Neuronal stem cell (in vitro differentiated cells): ENCODE measurements at regions not wholly inside any gene's neighbourhood (a gene's known extent, or its start where the extent isn't known, plus 50 kb on each side); places are given as distances from the start of the nearest gene placed in this dataset. TPM values are rescaled to one million over a fixed set of nuclear protein-coding genes. Genes with fewer than 3 reads are reported as not detected.

ENCODE experiments used
- DNase-seq: peaks from one replicate; pipeline ENCODE4 v3.0.0-alpha.2; 2013; ENCODE audit warnings: low spot score
- H2AFZ ChIP-seq: one replicate; pipeline ENCODE4 v1.6.1; 2013; ENCODE audit warnings: mild to moderate bottlenecking, low read length, inconsistent platforms
- H2AK5ac ChIP-seq: 2 replicates; pipeline ENCODE4 v1.6.1; 2013; ENCODE audit warnings: low read depth, mild to moderate bottlenecking, inconsistent platforms, low read length, moderate library complexity, mixed read lengths
- H2BK120ac ChIP-seq: 2 replicates; pipeline ENCODE4 v1.6.1; 2013; ENCODE audit warnings: low read depth, mild to moderate bottlenecking, inconsistent platforms, low read length, moderate library complexity, mixed read lengths
- H2BK12ac ChIP-seq: one replicate; pipeline ENCODE4 v1.6.1; 2013; ENCODE audit warnings: low read length, inconsistent platforms
- H2BK15ac ChIP-seq: 2 replicates; pipeline ENCODE4 v1.6.1; 2013; ENCODE audit warnings: mild to moderate bottlenecking, low read length, inconsistent platforms, mixed read lengths
- H2BK5ac ChIP-seq: one replicate; pipeline ENCODE4 v1.6.1; 2013; ENCODE audit warnings: inconsistent platforms, mild to moderate bottlenecking, low read length, moderate library complexity
- H3K14ac ChIP-seq: one replicate; pipeline ENCODE4 v1.6.1; 2013; ENCODE audit warnings: low read length, inconsistent platforms
- H3K18ac ChIP-seq: 2 replicates; pipeline ENCODE4 v1.6.1; 2013; ENCODE audit warnings: low read length, inconsistent platforms
- H3K23ac ChIP-seq: 2 replicates; pipeline ENCODE4 v1.6.1; 2013; ENCODE audit warnings: low read depth, mild to moderate bottlenecking, mixed read lengths, low read length, inconsistent platforms; ENCODE audit not compliant: poor library complexity
- H3K27ac ChIP-seq: replicated peaks from 3 replicates; pipeline ENCODE4 v1.5.1; 2013; ENCODE audit warnings: low read length, inconsistent platforms
- H3K27me3 ChIP-seq, 3 experiments: 2 replicates each; pipeline ENCODE4 v1.6.1; 2013; ENCODE audit warnings: low read length in 3 of 3, mild to moderate bottlenecking in 2 of 3, inconsistent platforms in 1 of 3, low read depth in 1 of 3, mixed read lengths in 1 of 3, moderate library complexity in 1 of 3; ENCODE audit not compliant: control insufficient read depth in 3 of 3, insufficient read depth in 3 of 3
- H3K36me3 ChIP-seq, 2 donors: replicated peaks in 1 of 2; 2 replicates each; pipeline ENCODE4 v1.6.1; 2013; ENCODE audit warnings: low read length in 2 of 2; ENCODE audit not compliant: control insufficient read depth in 2 of 2, insufficient read depth in 2 of 2
- H3K4ac ChIP-seq: 2 replicates; pipeline ENCODE4 v1.6.1; 2013; ENCODE audit warnings: inconsistent platforms, mild to moderate bottlenecking, low read length, moderate library complexity
- H3K4me1 ChIP-seq, 2 donors: 1 replicate in 1 of 2; 2 replicates in 1 of 2; pipeline ENCODE4 v1.6.1; 2013; ENCODE audit warnings: low read length in 2 of 2, low read depth in 1 of 2; ENCODE audit not compliant: control insufficient read depth in 2 of 2, insufficient read depth in 1 of 2
- H3K4me2 ChIP-seq: one replicate; pipeline ENCODE4 v1.6.1; 2013; ENCODE audit warnings: mild to moderate bottlenecking, low read length, inconsistent platforms; ENCODE audit not compliant: insufficient read depth, poor library complexity, severe bottlenecking
- H3K4me3 ChIP-seq, 2 donors: 2 replicates each; pipeline ENCODE4 v1.5.1; 2013; ENCODE audit warnings: low read length in 2 of 2, mild to moderate bottlenecking in 2 of 2, inconsistent platforms in 1 of 2, moderate library complexity in 1 of 2
- H3K79me1 ChIP-seq: one replicate; pipeline ENCODE4 v1.6.1; 2013; ENCODE audit warnings: low read depth, mild to moderate bottlenecking, inconsistent platforms, low read length, moderate library complexity
- H3K9ac ChIP-seq: one replicate; pipeline ENCODE4 v1.6.1; 2013; ENCODE audit warnings: mild to moderate bottlenecking, low read depth, low read length, inconsistent platforms; ENCODE audit not compliant: poor library complexity
- H3K9me3 ChIP-seq, 2 donors: replicated peaks in 1 of 2; 2 replicates each; pipeline versions ENCODE3 to v1.6.1; 2013; ENCODE audit warnings: low read length in 2 of 2, mild to moderate bottlenecking in 2 of 2, inconsistent platforms in 1 of 2, low read depth in 1 of 2, mixed read lengths in 1 of 2, moderate library complexity in 1 of 2; ENCODE audit not compliant: control insufficient read depth in 2 of 2, insufficient read depth in 1 of 2
- H4K8ac ChIP-seq: one replicate; pipeline ENCODE4 v1.6.1; 2013; ENCODE audit warnings: low read depth, mild to moderate bottlenecking, inconsistent platforms, low read length, moderate library complexity
- H4K91ac ChIP-seq: one replicate; pipeline ENCODE4 v1.6.1; 2013; ENCODE audit warnings: low read length, low read depth, mild to moderate bottlenecking, inconsistent platforms; ENCODE audit not compliant: poor library complexity
- whole genome bisulfite sequencing, 2 donors: extraction: QIAGEN DNeasy Blood & Tissue Kit; methylation state at CpG; one replicate each; pipeline ENCODE4 v1.1.7; 2013; ENCODE audit warnings: missing lambda C conversion rate in 2 of 2, mixed read lengths in 1 of 2; ENCODE audit not compliant: insufficient read length in 2 of 2, insufficient replicate concordance in 1 of 2; ENCODE audit errors: extremely low coverage in 2 of 2; 5-methylcytosine and 5-hydroxymethylcytosine counted together
- small RNA-seq: library from polyadenylated mRNA; stranded (forward); fragments of <200 nt; extraction: miRNeasy Mini kit (QIAGEN cat#:217004); gene quantifications from one replicate; pipeline ENCODE3, GENCODE V24; 2013; ENCODE audit not compliant: insufficient read depth

- no peaks in the 10 kb centered on the region for H3K79me1 ChIP-seq
- H2BK15ac ChIP-seq, result no peak overlapping the region
- H3K23ac ChIP-seq, result no peak overlapping the region
- H2BK120ac ChIP-seq, result no peak overlapping the region
- H3K9me3 ChIP-seq, result no peaks in the 10 kb centered on the region
- no CpG with 5 or more reads among the region's 4 CpGs for WGBS, 2 donors
- no peak overlapping the region for H2BK12ac ChIP-seq
- H3K9ac ChIP-seq, result no peak overlapping the region
- no peak overlapping the region for H2AK5ac ChIP-seq
- H3K18ac ChIP-seq, result peak overlapping the region; percentile 7
- H4K8ac ChIP-seq, result no peak overlapping the region
- peak overlapping the region in 1 of 2 donors; percentile 22 for H3K4me3 ChIP-seq
- H3K27me3 ChIP-seq, result peaks cover 0 to 3% (median 0%) of the 10 kb centered on the region in 3 experiments
- H2AFZ ChIP-seq, result no peak overlapping the region
- H3K27ac ChIP-seq, result no peak overlapping the region
- H3K4ac ChIP-seq, result no peak overlapping the region
- H3K14ac ChIP-seq, result no peak overlapping the region
- H3K4me1 ChIP-seq, result no peaks in the 10 kb centered on the region
- H3K36me3 ChIP-seq, result no peaks in the 10 kb centered on the region
- DNase-seq, result no peak
- no peak overlapping the region for H2BK5ac ChIP-seq
- H3K4me2 ChIP-seq, result no peak overlapping the region
- no peak overlapping the region for H4K91ac ChIP-seq
Observed at GRCh38 chr20:57760698-57761412, 51.0 kb upstream of the PMEPA1 start.

GRCh38 chr20:57759724-57760123 is 49.9 kb upstream of the PMEPA1 start:
- Histone ChIP-seq H2BK5ac (no peak overlapping the region), H2BK15ac (no peak overlapping the region), H2BK12ac (no peak overlapping the region), H3K4me1 (no peaks in the 10 kb centered on the region), H2AK5ac (no peak overlapping the region), H3K4me3 (no peak overlapping the region), H3K14ac (no peak overlapping the region), H3K4me2 (no peak overlapping the region), H3K79me1 (no peaks in the 10 kb centered on the region), H4K91ac (no peak overlapping the region), H3K9me3 (no peaks in the 10 kb centered on the region), H2AFZ (no peak overlapping the region), H2BK120ac (no peak overlapping the region), H3K18ac (no peak overlapping the region), H3K27ac (no peak overlapping the region), H3K4ac (no peak overlapping the region), H3K36me3 (no peaks in the 10 kb centered on the region), H3K23ac (no peak overlapping the region), H4K8ac (no peak overlapping the region), H3K9ac (no peak overlapping the region), H3K27me3 (peaks cover 0 to 3% (median 0%) of the 10 kb centered on the region in 3 experiments)
- DNase-seq, result no peak
- WGBS, 2 donors, result no CpG with 5 or more reads among the region's 4 CpGs

Small RNA genes lying in the stretch of these regions (small RNA-seq; reads per million reads assigned to genes)
- gene MIR4532, result not detected
